ENCODE measurements at regions not wholly inside any gene's neighbourhood (a gene's known extent, or its start where the extent isn't known, plus 50 kb on each side); places are given as distances from the start of the nearest gene placed in this dataset.

GRCh38 chr21:35921471-35921870 is 138.9 kb downstream of the SETD4 start:
- Histone ChIP-seq H3K4me1 (ENCODE audit: control insufficient read depth, insufficient read depth, low read length) (no peaks in the 10 kb centered on the region), H3K36me3 (ENCODE audit: control insufficient read depth, insufficient read depth, low read length) (no peaks in the 10 kb centered on the region), H3K27me3 (ENCODE audit: control insufficient read depth, insufficient read depth, low read length) (no peaks in the 10 kb centered on the region), H3K27ac (ENCODE audit: low read length) (no peak overlapping the region), H3K9me3 (ENCODE audit: control insufficient read depth, insufficient read depth, low read length) (no peaks in the 10 kb centered on the region), H3K4me3 (ENCODE audit: low read length) (no peak overlapping the region)
- DNase-seq (ENCODE audit: low read depth, low spot score) = no peak
- no CpG with 5 or more reads among the region's 2 CpGs for WGBS (ENCODE audit: insufficient coverage, insufficient read length)

GRCh38 chr21:35920436-35920835 is 139.9 kb downstream of the SETD4 start:
- Histone ChIP-seq H3K27me3 (ENCODE audit: control insufficient read depth, insufficient read depth, low read length) (no peaks in the 10 kb centered on the region), H3K36me3 (ENCODE audit: control insufficient read depth, insufficient read depth, low read length) (no peaks in the 10 kb centered on the region), H3K27ac (ENCODE audit: low read length) (no peak overlapping the region), H3K9me3 (ENCODE audit: control insufficient read depth, insufficient read depth, low read length) (no peaks in the 10 kb centered on the region), H3K4me1 (ENCODE audit: control insufficient read depth, insufficient read depth, low read length) (no peaks in the 10 kb centered on the region), H3K4me3 (ENCODE audit: low read length) (no peak overlapping the region)
- no peak for DNase-seq (ENCODE audit: low read depth, low spot score)
- no CpG with 5 or more reads among the region's 3 CpGs for WGBS (ENCODE audit: insufficient coverage, insufficient read length)

- H3K27me3 ChIP-seq (ENCODE audit: control insufficient read depth, insufficient read depth, low read length) = no peaks in the 10 kb centered on the region
- no peak for DNase-seq (ENCODE audit: low read depth, low spot score)
- 0 out of 2 replicates have a peak, but pooled peaks cover 1% of the 10 kb centered on the region for H3K4me1 ChIP-seq (ENCODE audit: control insufficient read depth, insufficient read depth, low read length)
- H3K4me3 ChIP-seq (ENCODE audit: low read length) = no peak overlapping the region
- WGBS (ENCODE audit: insufficient coverage, insufficient read length) = no CpG with 5 or more reads among the region's 1 CpG
- no peak overlapping the region for H3K27ac ChIP-seq (ENCODE audit: low read length)
- H3K36me3 ChIP-seq (ENCODE audit: control insufficient read depth, insufficient read depth, low read length) = no peaks in the 10 kb centered on the region
- H3K9me3 ChIP-seq (ENCODE audit: control insufficient read depth, insufficient read depth, low read length) = no peaks in the 10 kb centered on the region
These were observed 145.3 kb downstream of the SETD4 start for GRCh38 chr21:35915030-35915429.

GRCh38 chr21:35911412-35912191 is 148.7 kb downstream of the SETD4 start:
- DNase-seq (ENCODE audit: low read depth, low spot score) = no peak
- Histone ChIP-seq H3K4me1 (ENCODE audit: control insufficient read depth, insufficient read depth, low read length) (0 out of 2 replicates have a peak, but pooled peaks cover 1% of the 10 kb centered on the region), H3K4me3 (ENCODE audit: low read length) (no peak overlapping the region), H3K9me3 (ENCODE audit: control insufficient read depth, insufficient read depth, low read length) (no peaks in the 10 kb centered on the region), H3K27me3 (ENCODE audit: control insufficient read depth, insufficient read depth, low read length) (no peaks in the 10 kb centered on the region), H3K36me3 (ENCODE audit: control insufficient read depth, insufficient read depth, low read length) (no peaks in the 10 kb centered on the region), H3K27ac (ENCODE audit: low read length) (no peak overlapping the region)
- WGBS (ENCODE audit: insufficient coverage, insufficient read length) = no CpG with 5 or more reads among the region's 4 CpGs

DNA sequence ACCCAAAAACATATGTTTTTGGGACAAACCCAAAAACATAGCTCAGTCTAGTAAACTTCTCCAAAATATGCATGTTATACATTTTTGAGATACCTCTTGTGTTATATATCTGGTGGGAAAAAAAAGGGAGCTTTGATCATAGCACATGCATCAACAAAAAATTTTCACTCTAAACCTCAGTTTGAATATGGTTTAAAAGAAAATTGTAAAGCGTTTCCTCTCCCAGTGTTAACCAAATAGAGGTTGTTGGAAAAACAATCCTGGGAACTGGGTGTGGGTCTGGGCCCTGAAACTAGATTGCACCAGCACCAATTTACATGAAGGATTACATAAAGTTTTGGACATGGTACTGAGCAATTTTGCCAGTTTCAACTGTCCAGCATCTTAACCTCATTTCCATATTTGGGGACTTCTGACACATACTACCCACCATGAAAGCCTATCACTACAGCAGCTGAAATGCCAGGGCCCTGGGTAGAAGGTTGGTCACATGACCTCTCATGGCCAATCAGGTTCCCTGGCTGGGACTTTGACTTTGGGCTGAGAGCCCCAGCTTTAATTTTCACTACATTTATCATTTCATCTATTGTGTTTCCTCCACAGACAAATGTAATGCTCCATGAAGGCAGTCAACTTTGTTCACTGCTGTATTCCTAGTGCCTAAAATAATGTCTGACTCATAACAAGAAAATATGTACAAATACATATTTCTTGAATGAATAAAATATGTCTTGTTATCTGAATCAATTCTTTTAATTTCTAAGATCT is 150.7 kb downstream of the SETD4 start:
- Histone ChIP-seq H3K27ac (ENCODE audit: low read length) (no peak overlapping the region), H3K27me3 (ENCODE audit: control insufficient read depth, insufficient read depth, low read length) (no peaks in the 10 kb centered on the region), H3K4me3 (ENCODE audit: low read length) (no peak overlapping the region), H3K9me3 (ENCODE audit: control insufficient read depth, insufficient read depth, low read length) (no peaks in the 10 kb centered on the region), H3K36me3 (ENCODE audit: control insufficient read depth, insufficient read depth, low read length) (no peaks in the 10 kb centered on the region), H3K4me1 (ENCODE audit: control insufficient read depth, insufficient read depth, low read length) (peaks cover 3% of the 10 kb centered on the region; the same call in 1 of the 2 replicates)
- WGBS (ENCODE audit: insufficient coverage, insufficient read length) = no CpG with 5 or more reads among the region's 1 CpG
- no peak for DNase-seq (ENCODE audit: low read depth, low spot score)

DNA sequence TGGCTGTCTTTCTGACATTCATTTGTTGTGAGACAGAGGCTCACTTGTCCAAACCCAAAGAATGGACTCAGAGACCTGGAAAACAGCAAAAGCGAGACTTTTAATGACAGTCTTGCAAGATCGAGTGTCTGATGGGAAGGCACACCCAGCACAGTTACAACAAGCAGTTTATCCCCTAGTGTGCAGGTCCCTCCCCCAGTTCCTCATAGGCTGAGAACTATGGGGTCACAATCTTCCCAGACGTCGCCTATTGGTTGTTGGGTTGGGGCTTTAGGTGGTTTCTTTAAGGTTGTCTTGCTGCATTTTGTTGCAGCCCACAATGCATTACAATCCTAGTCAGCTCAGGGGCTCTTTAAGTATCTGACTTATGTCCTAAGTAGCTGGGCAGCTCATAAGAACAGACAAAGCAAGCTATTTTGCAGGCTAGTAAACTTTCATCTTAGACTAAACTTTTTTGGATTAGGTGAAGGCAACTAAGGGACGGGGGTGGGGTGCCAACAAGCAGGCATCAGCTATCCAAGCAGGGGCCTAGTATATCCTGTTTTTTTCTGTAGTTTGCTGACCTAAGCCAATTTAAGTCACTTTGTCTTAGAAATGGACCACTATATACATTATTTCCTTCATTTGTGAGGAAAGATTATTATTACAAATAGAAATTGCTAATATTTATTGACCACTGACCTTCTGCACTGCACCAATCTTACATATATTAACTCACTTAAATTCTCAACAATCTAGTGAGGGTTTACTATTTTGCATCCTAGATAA is 151.8 kb downstream of the SETD4 start:
- Histone ChIP-seq H3K4me1 (ENCODE audit: control insufficient read depth, insufficient read depth, low read length) (peaks cover 3% of the 10 kb centered on the region; the same call in 1 of the 2 replicates), H3K27me3 (ENCODE audit: control insufficient read depth, insufficient read depth, low read length) (no peaks in the 10 kb centered on the region), H3K4me3 (ENCODE audit: low read length) (no peak overlapping the region), H3K9me3 (ENCODE audit: control insufficient read depth, insufficient read depth, low read length) (no peaks in the 10 kb centered on the region), H3K36me3 (ENCODE audit: control insufficient read depth, insufficient read depth, low read length) (no peaks in the 10 kb centered on the region), H3K27ac (ENCODE audit: low read length) (no peak overlapping the region)
- WGBS (ENCODE audit: insufficient coverage, insufficient read length) = no CpG with 5 or more reads among the region's 5 CpGs
- DNase-seq (ENCODE audit: low read depth, low spot score) = no peak

- no peak overlapping the region for H3K27ac ChIP-seq (ENCODE audit: low read length)
- DNase-seq (ENCODE audit: low read depth, low spot score) = no peak
- H3K4me3 ChIP-seq (ENCODE audit: low read length) = no peak overlapping the region
- H3K27me3 ChIP-seq (ENCODE audit: control insufficient read depth, insufficient read depth, low read length) = no peaks in the 10 kb centered on the region
- peaks cover 2% of the 10 kb centered on the region; the same call in 1 of the 2 replicates for H3K4me1 ChIP-seq (ENCODE audit: control insufficient read depth, insufficient read depth, low read length)
- no peaks in the 10 kb centered on the region for H3K36me3 ChIP-seq (ENCODE audit: control insufficient read depth, insufficient read depth, low read length)
- H3K9me3 ChIP-seq (ENCODE audit: control insufficient read depth, insufficient read depth, low read length) = no peaks in the 10 kb centered on the region
These were observed 153.7 kb downstream of the SETD4 start for GRCh38 chr21:35906586-35906985.

DNA sequence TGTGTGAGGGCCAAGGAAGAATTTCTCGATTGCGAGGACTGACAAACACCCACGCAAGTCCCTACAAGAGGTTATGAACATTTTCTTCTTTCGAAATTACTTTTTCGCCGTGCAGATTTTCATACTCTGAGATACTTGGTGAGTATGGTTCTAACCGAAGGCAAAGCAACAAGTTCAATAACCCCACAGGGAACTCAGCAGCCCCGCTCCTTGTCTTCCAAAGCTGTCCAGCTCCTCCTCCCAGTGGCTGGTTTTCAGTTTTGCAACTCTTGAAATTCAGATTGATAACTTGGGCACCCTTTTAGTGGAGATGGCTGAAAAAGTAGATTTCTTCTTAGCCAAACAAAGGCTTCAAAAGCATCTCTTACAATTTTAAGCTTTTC is 154.4 kb downstream of the SETD4 start:
- Histone ChIP-seq H3K27me3 (ENCODE audit: control insufficient read depth, insufficient read depth, low read length) (no peaks in the 10 kb centered on the region), H3K4me1 (ENCODE audit: control insufficient read depth, insufficient read depth, low read length) (peaks cover 2% of the 10 kb centered on the region; the same call in 1 of the 2 replicates), H3K4me3 (ENCODE audit: low read length) (no peak overlapping the region), H3K9me3 (ENCODE audit: control insufficient read depth, insufficient read depth, low read length) (no peaks in the 10 kb centered on the region), H3K27ac (ENCODE audit: low read length) (no peak overlapping the region), H3K36me3 (ENCODE audit: control insufficient read depth, insufficient read depth, low read length) (no peaks in the 10 kb centered on the region)
- WGBS (ENCODE audit: insufficient coverage, insufficient read length) = no CpG with 5 or more reads among the region's 8 CpGs
- no peak for DNase-seq (ENCODE audit: low read depth, low spot score)

DNA sequence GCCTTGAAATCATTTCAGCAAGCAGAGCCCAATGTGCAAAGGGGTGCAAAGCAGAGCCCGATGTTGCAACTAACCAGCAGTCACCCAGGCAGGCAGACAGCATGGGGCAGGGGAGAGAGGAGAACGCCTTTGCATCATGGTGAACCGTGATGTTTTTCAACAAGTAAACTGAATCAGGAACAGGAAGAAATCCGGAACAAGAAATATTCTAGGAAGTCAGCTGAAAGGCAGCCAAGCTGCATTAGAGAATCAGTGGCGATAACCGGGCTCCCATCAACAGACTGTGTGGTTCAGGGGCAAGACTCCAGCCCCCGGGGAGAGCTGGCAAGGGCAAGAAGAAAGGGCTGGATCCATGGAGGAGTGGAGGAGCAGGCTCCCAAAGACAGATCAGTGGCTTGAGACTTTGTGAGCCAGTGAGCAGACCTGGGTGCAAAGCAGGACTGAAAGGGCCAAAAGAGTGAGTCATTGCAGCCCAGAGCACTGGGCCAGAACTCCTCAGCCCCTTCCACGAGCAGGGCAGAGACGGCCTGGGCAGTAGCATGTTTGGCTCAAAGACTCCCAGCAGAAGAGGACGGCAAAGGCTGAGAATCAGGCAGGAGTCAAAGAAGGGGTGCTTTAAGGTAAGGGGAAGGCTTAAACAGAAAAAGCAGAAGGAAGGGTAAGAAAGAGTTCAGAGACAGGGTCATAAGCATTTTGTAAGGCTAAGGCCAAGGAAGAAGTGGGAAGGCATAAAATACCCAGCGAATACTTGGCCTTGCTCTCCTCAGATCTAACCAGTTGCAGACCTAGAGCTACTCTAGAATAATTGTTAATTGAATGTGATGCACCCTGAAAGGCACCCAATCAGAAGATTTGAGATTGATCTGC is 155.0 kb downstream of the SETD4 start:
- WGBS (ENCODE audit: insufficient coverage, insufficient read length) = no CpG with 5 or more reads among the region's 11 CpGs
- Histone ChIP-seq H3K27me3 (ENCODE audit: control insufficient read depth, insufficient read depth, low read length) (no peaks in the 10 kb centered on the region), H3K4me1 (ENCODE audit: control insufficient read depth, insufficient read depth, low read length) (peaks cover 2% of the 10 kb centered on the region; the same call in 1 of the 2 replicates), H3K9me3 (ENCODE audit: control insufficient read depth, insufficient read depth, low read length) (no peaks in the 10 kb centered on the region), H3K27ac (ENCODE audit: low read length) (no peak overlapping the region), H3K36me3 (ENCODE audit: control insufficient read depth, insufficient read depth, low read length) (no peaks in the 10 kb centered on the region), H3K4me3 (ENCODE audit: low read length) (no peak overlapping the region)
- no peak for DNase-seq (ENCODE audit: low read depth, low spot score)

Measured in iPS DF 6.9 (cell line).